MCF 10A (cell line): ENCODE measurements at regions not wholly inside any gene's neighbourhood (a gene's known extent, or its start where the extent isn't known, plus 50 kb on each side); places are given as distances from the start of the nearest gene placed in this dataset.

Experiments used
- BruUV-seq: library from RNA; stranded (reverse); fragments of 400-500 nt; replicated peaks from 2 replicates; lab custom pipeline; 2021; lab: Mats Ljungman, UMichigan
- CTCF ChIA-PET: fragments of 300-600 bp; sonication (Branson Sonifier 250); formaldehyde crosslinking; extraction: SDS; loops from one replicate; lab custom pipeline; 2021; ENCODE audit warnings: antibody characterized with exemption, inconsistent platforms; lab: Yijun Ruan, JAX
- POLR2A ChIA-PET: fragments of 300-600, 350-650 bp; sonication (Branson Sonifier 250); formaldehyde crosslinking; extraction: SDS; loops from one replicate; lab custom pipeline; 2020; ENCODE audit warnings: antibody characterized with exemption, inconsistent platforms; lab: Yijun Ruan, JAX
- DNase-seq: peaks from one replicate; pipeline ENCODE4 v3.0.0-alpha.2; 2018; ENCODE audit not compliant: unreplicated experiment
- H3K27ac Mint-ChIP-seq: one replicate; pipeline ENCODE4 v1.8.0; 2022; ENCODE audit warnings: mild to moderate bottlenecking, low read depth, mixed read lengths; ENCODE audit not compliant: unreplicated experiment
- H3K27me3 Mint-ChIP-seq: one replicate; pipeline ENCODE4 v1.8.0; 2022; ENCODE audit warnings: mixed read lengths; ENCODE audit not compliant: insufficient read depth, unreplicated experiment
- H3K36me3 Mint-ChIP-seq: one replicate; pipeline ENCODE4 v1.8.0; 2022; ENCODE audit warnings: mild to moderate bottlenecking, moderate library complexity, mixed read lengths; ENCODE audit not compliant: insufficient read depth, unreplicated experiment
- H3K4me1 Mint-ChIP-seq: one replicate; pipeline ENCODE4 v1.8.0; 2022; ENCODE audit warnings: mixed read lengths; ENCODE audit not compliant: insufficient read depth, unreplicated experiment
- H3K4me3 Mint-ChIP-seq: one replicate; pipeline ENCODE4 v1.8.0; 2022; ENCODE audit warnings: mild to moderate bottlenecking, moderate library complexity, mixed read lengths; ENCODE audit not compliant: unreplicated experiment
- H3K9me3 Mint-ChIP-seq: one replicate; pipeline ENCODE4 v1.8.0; 2022; ENCODE audit warnings: mixed read lengths; ENCODE audit not compliant: unreplicated experiment
- CTCF ChIP-seq: fragments of 200-600 bp; IDR thresholded peaks from one replicate; pipeline ENCODE4 v1.8.0; 2022; ENCODE audit warnings: antibody characterized with exemption, mild to moderate bottlenecking; ENCODE audit not compliant: unreplicated experiment
- intact Hi-C: fragments of 100-400 bp; cut with micrococcal nuclease; formaldehyde crosslinking; loops from 2 replicates; pipeline ENCODE4 v1.14.1; 2022

GRCh38 chr14:104248203-104249055 lies 110.0 kb downstream of the KIF26A start:
- no peaks in the 10 kb centered on the region for H3K9me3 Mint-ChIP-seq
- intact Hi-C loops: no loop called here
- ChIA-PET POLR2A (no interaction called here), CTCF (no interaction called here)
- no peaks in the 10 kb centered on the region for H3K36me3 Mint-ChIP-seq
- TF ChIP-seq CTCF: no peak
- no peak overlapping the region for H3K4me3 Mint-ChIP-seq
- H3K4me1 Mint-ChIP-seq: no peaks in the 10 kb centered on the region
- no TSS peak for BruUV-seq
- peaks cover 14% of the 10 kb centered on the region for H3K27me3 Mint-ChIP-seq
- no peak for DNase-seq
- H3K27ac Mint-ChIP-seq: no peak overlapping the region

DNA sequence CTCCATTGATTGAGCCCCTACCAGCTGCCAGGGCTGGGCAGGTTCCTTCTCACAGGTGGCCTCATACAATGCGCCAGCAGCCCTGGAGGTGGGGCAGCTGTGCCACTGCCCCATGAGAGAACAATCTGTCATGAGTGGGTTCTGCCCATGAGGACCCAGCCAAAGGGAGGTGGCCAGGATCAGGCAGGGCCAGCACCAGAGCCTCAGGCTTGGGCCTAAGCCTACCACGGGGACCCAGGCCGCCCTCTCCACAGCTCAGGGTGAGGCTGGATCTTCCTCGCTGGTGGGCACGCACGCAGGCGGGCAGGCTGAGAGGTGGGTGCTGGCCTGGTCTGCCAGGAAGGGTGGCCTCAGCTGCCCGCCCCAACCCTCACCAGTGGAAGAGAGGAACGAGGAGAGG lies 110.7 kb downstream of the KIF26A start:
- Mint-ChIP-seq H3K4me3 (no peak overlapping the region), H3K4me1 (no peaks in the 10 kb centered on the region), H3K9me3 (no peaks in the 10 kb centered on the region), H3K27ac (no peak overlapping the region), H3K27me3 (peaks cover 20% of the 10 kb centered on the region), H3K36me3 (no peaks in the 10 kb centered on the region)
- TF ChIP-seq CTCF: no peak
- POLR2A ChIA-PET: no interaction called here
- CTCF ChIA-PET: interaction anchor here (0.7 kb wide), 1 partner anchor 177 kb away, joined by 3 read pairs; no protein-coding TSS in a partner anchor
- no TSS peak for BruUV-seq
- DNase-seq: no peak
- intact Hi-C loops: no loop called here

DNA sequence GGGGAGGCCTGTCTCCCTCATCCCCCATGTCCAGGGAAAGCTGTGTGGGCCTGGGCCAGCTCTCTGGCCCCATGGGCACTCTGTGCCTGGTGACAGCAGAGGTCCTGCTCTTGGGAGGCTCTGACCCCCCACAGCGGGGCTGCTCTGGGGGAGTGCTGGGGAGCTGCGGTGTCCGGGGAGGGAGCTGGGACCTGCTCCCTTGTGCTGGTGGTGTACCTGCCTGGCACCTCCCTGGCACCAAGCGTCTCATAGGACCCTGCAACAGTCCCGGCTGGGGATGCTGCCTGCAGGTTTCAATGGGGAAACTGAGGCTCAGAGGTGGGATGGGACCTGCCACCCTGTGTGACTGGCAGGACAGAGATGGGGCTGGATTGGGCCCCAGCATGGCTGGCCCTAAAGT lies 111.3 kb downstream of the KIF26A start:
- Mint-ChIP-seq H3K4me3 (no peak overlapping the region), H3K27me3 (peaks cover 26% of the 10 kb centered on the region), H3K9me3 (no peaks in the 10 kb centered on the region), H3K36me3 (no peaks in the 10 kb centered on the region), H3K4me1 (no peaks in the 10 kb centered on the region), H3K27ac (no peak overlapping the region)
- intact Hi-C loops: no loop called here
- BruUV-seq: no TSS peak
- ChIA-PET POLR2A (interaction anchor here (0.6 kb wide), 1 partner anchor 1573 kb away, joined by 3 read pairs; no protein-coding TSS in a partner anchor), CTCF (interaction anchor here (0.6 to 0.7 kb wide), 2 partner anchors 16 to 176 kb away, joined by 3 to 4 read pairs; no protein-coding TSS in a partner anchor)
- no peak for TF ChIP-seq CTCF
- no peak for DNase-seq

GRCh38 chr14:104250175-104250574 lies 111.8 kb downstream of the KIF26A start:
- CTCF ChIA-PET: interaction anchor here (0.6 kb wide), 1 partner anchor 15 kb away, joined by 4 read pairs; no protein-coding TSS in a partner anchor
- TF ChIP-seq CTCF: no peak
- BruUV-seq: no TSS peak
- H3K36me3 Mint-ChIP-seq: no peaks in the 10 kb centered on the region
- H3K9me3 Mint-ChIP-seq: no peaks in the 10 kb centered on the region
- no peaks in the 10 kb centered on the region for H3K4me1 Mint-ChIP-seq
- intact Hi-C loops: no loop called here
- POLR2A ChIA-PET: interaction anchor here (0.6 kb wide), 1 partner anchor 1573 kb away, joined by 3 read pairs; no protein-coding TSS in a partner anchor
- H3K27me3 Mint-ChIP-seq: peaks cover 29% of the 10 kb centered on the region
- H3K4me3 Mint-ChIP-seq: no peak overlapping the region
- DNase-seq: no peak
- no peak overlapping the region for H3K27ac Mint-ChIP-seq
